ENCODE measurements at regions not wholly inside any gene's neighbourhood (a gene's known extent, or its start where the extent isn't known, plus 50 kb on each side); places are given as distances from the start of the nearest gene placed in this dataset.

DNA sequence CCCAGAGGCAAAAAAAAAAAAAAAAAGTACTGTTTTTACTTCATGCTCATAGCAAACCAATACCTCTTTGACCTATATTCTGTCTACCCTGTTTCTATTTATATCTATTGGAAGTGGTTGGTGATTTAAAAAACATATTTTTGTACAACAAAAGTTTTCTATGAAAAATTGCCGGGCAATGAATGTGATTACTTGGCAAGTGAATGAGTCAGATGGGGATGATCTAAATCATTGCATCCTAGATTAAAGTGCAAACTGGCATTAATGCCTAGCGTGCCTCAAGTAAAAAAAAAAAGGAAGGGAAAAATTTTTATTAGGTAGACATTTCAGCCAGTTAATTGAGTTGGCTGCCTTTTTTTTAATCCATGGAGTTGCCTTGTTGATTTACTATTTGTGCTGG, 500.6 kb downstream of the KCTD12 start:
- no peak for ATAC-seq (ENCODE audit: low FRiP score in 2 of 2)
- peaks cover 14 to 35% (median 25%) of the 10 kb centered on the region in 4 donors for H3K4me1 ChIP-seq
- TF ChIP-seq EP300 (IDR thresholded peaks at IDR 0.05): no peak
- TF ChIP-seq POLR2AphosphoS5 (IDR thresholded peaks at IDR 0.05): no peak
- TF ChIP-seq CTCF (IDR thresholded peaks at IDR 0.05): no peak
- no peak for TF ChIP-seq POLR2A (IDR thresholded peaks at IDR 0.05)
- H3K4me3 ChIP-seq: no peak overlapping the region
- DNase-seq: no peak
- no peaks in the 10 kb centered on the region for H3K36me3 ChIP-seq
- 87 to 88% methylated on average over 2 of the region's 2 CpGs for WGBS, 2 donors
- no peak overlapping the region for H3K27ac ChIP-seq
- H3K27me3 ChIP-seq: no peaks in the 10 kb centered on the region
- no peaks in the 10 kb centered on the region for H3K9me3 ChIP-seq

DNA sequence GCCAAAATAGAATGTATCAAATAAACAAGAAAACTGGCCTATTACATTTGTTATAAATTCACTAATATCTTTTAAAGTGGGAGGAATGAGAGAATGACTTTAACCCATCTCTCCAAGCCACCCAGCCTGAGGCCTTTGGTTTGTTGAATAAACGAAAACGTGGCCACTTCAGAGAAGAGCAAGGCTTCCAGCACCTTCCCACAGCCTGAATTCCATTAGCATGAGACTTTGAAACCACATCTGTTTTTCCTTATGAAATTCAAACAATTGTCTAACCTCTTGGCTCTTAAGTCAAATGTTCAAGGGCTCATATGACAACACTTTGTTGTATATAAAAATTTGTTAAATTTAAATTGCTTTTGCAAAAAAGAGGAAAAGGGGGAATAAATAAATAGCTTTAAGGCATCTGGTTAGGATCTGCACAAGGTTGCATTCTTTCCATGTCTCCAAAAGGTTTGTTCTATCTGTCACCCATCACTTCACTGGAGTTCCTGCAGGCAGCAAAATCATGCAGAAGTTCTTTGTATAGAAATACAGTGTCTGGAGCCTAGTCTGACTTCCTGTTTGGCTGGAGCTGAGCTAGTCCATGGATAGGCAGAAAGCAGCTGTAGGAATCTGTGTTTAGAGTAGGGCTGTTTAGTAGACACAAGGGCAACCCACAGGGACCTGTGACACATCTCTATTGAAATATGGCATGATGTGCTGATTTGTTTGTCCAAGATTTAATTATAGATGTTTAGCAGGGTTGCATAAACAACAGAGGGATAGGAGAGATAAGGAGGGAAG, 502.3 kb downstream of the KCTD12 start:
- ATAC-seq (ENCODE audit: low FRiP score in 2 of 2): peak; percentile 90 to 91
- no peak for TF ChIP-seq POLR2A (IDR thresholded peaks at IDR 0.05)
- peak in 1 of 2 donors; percentile 10 for TF ChIP-seq POLR2AphosphoS5 (IDR thresholded peaks at IDR 0.05)
- TF ChIP-seq CTCF (IDR thresholded peaks at IDR 0.05): no peak
- no peak for TF ChIP-seq EP300 (IDR thresholded peaks at IDR 0.05)
- DNase-seq: peak in 1 of 2 donors; percentile 30
- Histone ChIP-seq H3K4me1 (peaks cover 14 to 35% (median 25%) of the 10 kb centered on the region in 4 donors), H3K27ac (peak overlapping the region in 3 of 4 donors; percentile 22 to 64 (median 31)), H3K4me3 (no peak overlapping the region), H3K36me3 (no peaks in the 10 kb centered on the region), H3K27me3 (no peaks in the 10 kb centered on the region), H3K9me3 (no peaks in the 10 kb centered on the region)
- 24 to 29% methylated on average over 2 of the region's 2 CpGs for WGBS, 2 donors

DNA sequence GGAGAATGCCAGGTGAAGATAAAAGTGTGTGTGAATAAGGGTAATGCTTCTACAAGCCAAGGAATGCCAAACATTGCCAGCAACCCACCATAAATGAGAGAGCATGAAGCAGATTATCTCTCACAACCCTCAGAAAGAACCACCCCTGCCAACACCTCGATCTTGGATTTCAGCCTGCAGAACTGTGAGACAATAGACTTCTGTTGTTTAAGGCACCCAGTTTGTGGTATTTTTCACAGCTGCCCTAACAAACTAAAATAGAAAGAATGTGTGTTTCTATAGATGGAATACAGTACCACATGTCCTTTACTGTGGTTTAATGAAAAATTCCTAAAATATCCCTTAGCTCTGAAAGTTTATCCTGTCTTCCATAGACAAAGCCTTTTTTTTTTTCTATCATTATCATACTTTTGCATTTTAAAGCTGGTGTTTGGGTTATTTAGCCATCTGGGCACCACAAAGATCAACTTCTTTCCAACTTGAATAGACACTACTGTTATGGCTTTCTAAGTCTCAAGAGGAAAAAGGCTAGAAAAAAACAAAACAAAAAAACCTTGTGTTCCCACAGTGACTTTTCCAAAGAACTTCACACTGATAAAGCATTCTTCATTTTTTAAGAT, 505.6 kb downstream of the KCTD12 start:
- Histone ChIP-seq H3K9me3 (no peaks in the 10 kb centered on the region), H3K4me1 (peaks cover 10 to 20% (median 14%) of the 10 kb centered on the region in 4 donors), H3K27me3 (no peaks in the 10 kb centered on the region), H3K4me3 (no peak overlapping the region), H3K36me3 (no peaks in the 10 kb centered on the region), H3K27ac (no peak overlapping the region)
- ATAC-seq (ENCODE audit: low FRiP score in 2 of 2) (no peak), DNase-seq (no peak)
- WGBS, 2 donors: 71 to 81% methylated on average over 1 of the region's 1 CpG
- no peak for TF ChIP-seq POLR2AphosphoS5 (IDR thresholded peaks at IDR 0.05)
- no peak for TF ChIP-seq POLR2A (IDR thresholded peaks at IDR 0.05)
- TF ChIP-seq EP300 (IDR thresholded peaks at IDR 0.05): no peak
- TF ChIP-seq CTCF (IDR thresholded peaks at IDR 0.05): no peak

GRCh38 chr13:76379341-76380105, 506.7 kb downstream of the KCTD12 start:
- Histone ChIP-seq H3K4me3 (no peak overlapping the region), H3K4me1 (peaks cover 10 to 14% (median 12%) of the 10 kb centered on the region in 4 donors), H3K9me3 (no peaks in the 10 kb centered on the region), H3K36me3 (no peaks in the 10 kb centered on the region), H3K27me3 (no peaks in the 10 kb centered on the region), H3K27ac (no peak overlapping the region)
- 81 to 83% methylated on average over 4 of the region's 4 CpGs for WGBS, 2 donors
- TF ChIP-seq POLR2AphosphoS5 (IDR thresholded peaks at IDR 0.05): no peak
- TF ChIP-seq EP300 (IDR thresholded peaks at IDR 0.05): no peak
- TF ChIP-seq CTCF (IDR thresholded peaks at IDR 0.05): no peak
- no peak for TF ChIP-seq POLR2A (IDR thresholded peaks at IDR 0.05)
- no peak for DNase-seq
- no peak for ATAC-seq (ENCODE audit: low FRiP score in 2 of 2)

Measured in upper lobe of left lung (tissue), 6 donors.